GM21423 (cell line): ENCODE measurements at regions not wholly inside any gene's neighbourhood (a gene's known extent, or its start where the extent isn't known, plus 50 kb on each side); places are given as distances from the start of the nearest gene placed in this dataset.

Source experiments
- ATAC-seq: cut with Tn5 transposase; IDR thresholded peaks from one replicate; pipeline ENCODE4 v1.9.1; 2021; ENCODE audit warnings: mild to moderate bottlenecking, moderate library complexity; ENCODE audit not compliant: unreplicated experiment

DNA sequence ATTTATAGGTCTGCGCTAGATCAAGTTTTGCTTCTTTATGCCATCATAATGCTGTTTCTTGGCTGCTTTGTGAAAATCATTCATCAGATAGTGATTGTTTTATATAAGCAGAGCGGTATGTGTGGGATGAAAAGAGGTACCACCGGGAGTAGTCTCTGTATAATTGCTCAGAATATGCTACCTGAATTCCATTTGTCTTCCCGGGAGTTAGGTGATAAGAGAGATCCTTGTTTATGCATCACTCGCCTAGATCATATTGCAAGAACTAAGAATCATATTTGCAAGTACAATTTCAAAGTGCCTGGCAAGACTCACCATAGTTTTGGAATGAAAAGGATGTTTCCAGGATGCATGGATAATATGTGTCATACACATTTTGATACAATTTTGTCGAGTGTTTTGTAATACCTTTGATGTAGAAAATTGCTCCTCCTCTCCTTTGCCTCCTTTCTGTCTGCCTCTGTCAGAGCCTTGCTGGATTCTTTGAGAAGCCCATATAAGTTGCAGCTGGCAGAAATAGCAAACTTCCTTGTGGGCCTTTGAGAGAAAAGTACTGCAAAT lies 1306.0 kb upstream of the SLC10A2 start:
- ATAC-seq: no peak

DNA sequence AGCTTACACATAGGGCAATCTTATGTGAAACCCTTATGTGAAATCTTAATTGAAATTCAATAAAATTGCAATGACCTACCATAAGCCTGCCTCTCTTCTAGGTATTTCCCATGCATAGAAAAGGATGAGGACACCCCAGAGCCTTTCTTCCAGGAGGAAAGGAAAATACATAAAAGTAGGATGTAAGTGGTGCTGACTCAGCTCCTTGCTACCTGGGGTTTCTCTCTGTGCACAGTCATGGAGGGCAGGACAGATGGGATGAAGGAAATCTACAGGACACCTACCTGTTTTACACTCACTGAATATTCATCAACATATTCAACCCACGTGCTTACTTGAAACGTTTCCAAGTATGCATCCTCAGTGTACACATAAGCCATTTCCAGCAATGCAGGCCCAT lies 1299.2 kb upstream of the SLC10A2 start:
- ATAC-seq: no peak

DNA sequence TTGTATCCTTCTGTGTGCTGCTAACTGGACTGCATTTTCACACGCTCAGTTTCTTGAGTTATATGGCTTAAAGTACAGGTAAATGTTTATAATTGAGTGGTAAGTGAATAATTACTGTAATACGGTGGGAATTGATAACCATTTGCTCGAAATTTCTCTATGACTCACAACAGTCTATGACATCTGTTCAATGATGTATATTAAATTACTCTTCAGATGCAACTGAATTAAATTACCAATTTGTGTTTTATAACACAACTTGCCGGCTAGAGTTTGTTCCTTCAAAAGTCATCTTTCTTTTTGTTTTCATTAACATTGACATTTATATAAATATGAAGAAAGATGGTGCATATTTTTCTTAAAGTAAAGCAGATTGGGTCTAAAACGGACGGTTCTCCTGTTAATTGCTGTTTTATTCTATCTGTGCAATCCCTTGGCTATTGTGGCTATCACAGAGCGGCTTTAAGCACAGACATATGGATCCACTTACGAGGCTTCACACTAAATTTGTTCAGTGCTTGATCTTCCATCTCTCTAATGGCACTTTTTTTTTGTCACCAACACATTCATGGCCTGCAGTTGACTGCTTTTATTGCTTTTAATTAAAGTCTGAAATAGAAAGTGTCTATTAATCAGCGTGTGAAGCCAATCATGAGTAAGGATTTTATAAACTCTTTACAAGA lies 1291.6 kb upstream of the SLC10A2 start:
- no peak for ATAC-seq

DNA sequence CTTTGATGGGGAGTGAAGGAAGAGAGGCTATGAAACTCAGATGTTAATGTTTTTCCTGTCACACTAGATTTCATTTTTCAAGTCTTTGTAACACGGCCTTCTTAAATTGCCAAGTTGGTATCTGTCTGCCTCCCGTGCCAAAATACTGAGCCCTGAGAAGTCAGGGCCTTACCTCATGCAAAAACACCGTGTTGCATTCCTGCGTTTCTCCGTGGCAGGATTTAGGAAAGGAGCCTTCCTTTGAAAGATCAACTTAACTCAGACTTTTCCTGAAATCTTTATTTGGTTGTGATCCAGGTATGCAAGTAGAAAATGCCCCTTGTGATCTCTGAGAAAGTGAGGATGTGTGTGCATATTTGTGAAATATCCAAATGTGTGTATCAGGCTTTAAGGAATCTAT lies 1291.0 kb upstream of the SLC10A2 start:
- ATAC-seq: no peak

DNA sequence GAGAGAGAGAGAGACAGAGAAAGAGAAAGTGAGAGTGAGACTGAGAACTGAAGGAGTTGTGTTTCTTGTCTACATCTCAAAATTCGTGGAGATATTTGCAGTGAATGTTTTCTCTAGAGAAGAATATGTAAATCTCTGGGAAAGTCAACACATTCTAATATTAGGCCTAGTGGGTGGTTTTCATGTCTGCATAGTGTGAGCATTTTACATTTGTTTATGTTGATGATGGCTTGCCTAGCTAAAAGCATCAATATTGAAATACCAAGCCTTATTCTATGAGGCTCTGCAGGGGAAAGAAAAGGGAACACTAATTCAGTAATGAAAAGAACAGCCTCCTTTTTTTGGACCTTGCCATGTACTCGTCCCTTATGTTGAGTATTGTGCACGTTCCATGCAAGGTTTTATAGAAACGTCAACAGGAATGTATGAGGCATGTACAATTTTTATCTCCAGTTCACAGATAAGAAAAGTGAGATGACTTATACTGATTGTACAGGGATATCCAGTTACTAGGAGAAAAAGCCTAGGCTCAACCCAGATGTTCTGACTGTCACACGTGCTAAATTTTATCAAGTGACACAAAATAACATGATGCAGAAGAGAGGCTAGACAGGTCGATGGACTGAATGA lies 1288.9 kb upstream of the SLC10A2 start:
- no peak for ATAC-seq

DNA sequence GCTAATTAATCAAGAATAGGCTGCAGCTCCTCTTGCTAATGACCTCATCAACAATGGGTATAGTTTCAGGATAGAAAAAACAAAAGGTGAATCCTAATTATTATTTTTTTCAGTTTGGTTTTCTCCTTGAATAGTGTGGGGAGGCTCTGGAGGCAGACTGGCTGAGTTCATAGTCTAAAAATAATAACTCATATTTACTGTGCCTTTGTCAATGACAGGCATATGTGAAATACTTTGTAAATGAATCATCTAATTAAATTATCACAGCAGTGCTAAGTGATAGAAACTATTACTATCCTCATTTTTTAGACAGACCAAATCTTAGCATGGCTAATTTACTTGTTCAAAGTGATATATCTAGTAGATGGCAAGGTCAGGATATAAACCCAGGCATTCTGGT lies 1261.0 kb upstream of the SLC10A2 start:
- no peak for ATAC-seq

DNA sequence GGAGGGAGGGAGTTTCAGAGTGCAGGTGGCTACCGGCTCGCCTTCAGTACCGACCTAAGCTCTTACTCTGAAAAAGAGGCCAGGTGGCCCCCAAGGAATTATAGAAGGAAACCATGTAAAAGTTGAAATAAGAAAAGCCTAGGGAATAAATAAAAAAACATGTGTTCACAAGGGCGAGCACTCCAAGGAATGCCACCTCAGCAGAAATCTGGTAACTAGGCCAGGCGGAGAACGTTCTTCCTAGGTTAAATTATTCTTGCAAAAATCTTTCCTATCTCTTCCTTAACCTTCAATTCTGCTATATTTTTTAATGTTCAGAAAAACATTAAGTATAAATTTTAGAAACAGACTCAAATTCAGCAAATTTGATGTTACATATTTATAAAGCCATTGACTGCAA lies 1260.3 kb upstream of the SLC10A2 start:
- no peak for ATAC-seq

DNA sequence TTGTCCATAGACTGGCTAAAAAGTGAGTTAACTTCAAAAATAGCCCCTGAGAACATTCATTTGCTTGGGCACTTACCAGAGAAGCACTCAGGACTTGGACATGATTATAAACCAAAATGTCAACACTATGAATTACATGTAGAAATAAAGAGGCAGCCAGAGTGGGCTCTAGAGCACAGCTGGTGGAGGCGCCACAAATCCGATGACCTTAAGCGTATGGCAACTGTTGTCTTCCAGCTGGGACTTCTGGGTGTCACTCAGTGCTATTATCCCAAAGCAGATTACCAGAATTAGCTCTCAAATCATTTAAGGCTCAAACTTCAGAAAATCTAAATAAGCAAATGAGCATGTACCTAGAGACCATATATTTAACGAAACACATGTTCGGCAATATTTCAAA lies 1255.5 kb upstream of the SLC10A2 start:
- ATAC-seq: no peak

DNA sequence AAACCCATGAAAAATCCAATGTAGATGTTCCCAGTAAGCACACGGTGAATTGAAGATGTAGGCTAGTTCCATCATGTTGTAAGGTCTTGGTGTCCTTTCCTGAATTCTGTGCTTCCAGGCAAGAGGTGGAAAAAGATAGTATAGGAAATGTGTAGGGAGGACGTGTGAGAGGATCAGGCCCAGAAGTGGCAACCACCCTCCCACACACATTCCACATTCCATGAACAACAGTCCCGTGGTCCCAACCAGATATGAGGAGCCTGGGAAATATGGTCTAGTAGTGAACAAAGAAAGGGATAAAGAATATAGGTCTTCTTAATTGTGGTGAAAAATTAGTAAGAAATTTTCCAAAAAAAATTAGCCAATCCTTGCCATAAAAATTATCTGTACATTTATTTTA lies 1254.2 kb upstream of the SLC10A2 start:
- ATAC-seq: no peak

DNA sequence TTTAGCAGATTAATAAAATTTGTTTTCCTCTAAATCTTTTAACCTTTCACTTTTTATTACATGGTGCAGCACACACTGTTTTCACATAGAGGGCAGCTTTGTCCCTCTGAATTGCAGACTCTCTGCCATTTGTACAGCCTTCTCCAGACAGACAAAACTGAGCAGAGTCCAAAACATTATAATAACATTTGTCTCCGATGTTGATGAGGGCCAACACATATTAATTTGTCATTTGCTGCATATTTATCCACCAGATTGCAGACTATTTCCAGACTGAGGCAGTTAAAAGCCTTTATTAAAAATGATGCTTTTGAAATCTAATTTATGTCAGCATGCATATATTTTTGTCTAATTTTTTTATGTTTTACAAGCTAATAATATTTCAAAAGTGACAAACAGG lies 1251.9 kb upstream of the SLC10A2 start:
- ATAC-seq: no peak

DNA sequence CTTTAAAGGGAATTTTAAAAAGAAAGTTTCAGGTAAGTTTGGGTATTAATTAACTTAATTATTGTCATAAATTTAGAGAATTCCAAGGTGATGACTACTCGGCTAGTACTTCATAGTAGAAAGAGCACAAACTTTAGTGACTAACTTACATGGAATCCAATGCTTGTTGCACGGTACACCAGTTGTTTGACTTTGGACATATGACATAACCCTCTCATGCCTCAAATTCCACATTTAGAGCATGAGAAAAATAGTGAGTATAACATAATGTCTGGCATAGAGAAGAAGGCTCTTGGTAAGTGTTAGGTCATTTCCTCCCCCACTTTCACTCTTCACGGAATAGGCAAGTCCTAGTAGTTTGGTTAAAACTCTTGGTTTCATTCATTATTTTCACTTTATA lies 1249.4 kb upstream of the SLC10A2 start:
- no peak for ATAC-seq

DNA sequence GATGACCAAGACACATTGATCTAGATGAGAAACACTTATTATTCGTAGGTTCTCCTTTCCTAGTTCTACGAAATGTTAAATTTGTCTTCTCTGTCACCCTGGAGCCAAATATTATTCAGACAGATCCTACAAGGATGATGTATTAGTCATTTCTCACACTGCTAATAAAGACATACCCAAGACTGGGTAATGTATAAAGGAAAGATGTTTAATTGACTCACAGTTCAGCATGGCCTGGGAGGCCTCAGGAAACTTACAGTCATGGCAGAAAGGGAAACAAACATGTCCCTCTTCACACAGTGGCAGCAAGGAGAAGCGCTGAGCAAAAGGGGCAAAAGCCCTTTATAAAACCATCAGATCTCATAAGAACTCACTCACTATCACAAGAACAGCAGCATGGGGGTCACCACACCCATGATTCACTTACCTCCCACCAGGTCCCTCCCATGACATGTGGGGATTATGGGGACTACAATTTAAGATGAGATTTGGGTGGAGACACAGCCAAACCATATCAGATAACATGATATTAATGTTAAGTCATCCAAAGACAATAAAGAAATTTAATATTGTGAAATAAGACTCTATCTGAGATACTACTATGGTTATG lies 1248.8 kb upstream of the SLC10A2 start:
- no peak for ATAC-seq

DNA sequence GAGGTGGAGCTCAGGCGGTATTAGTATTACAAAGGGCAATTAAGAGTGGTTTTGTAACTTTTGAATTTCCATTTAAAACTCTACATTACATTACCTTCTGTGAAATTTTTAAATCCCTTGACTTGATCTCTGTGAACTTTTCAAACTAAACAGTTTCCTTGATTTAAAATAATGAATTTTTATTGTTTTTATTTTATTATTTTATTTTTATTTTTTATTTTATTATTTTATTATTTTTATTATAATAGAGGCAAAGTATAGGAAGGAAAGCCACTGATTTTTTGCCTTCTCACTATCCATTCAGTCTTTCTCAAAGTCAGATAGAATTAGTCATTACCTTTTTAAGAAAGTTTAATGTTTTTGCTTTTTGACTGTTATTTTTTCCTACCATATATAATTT lies 1248.1 kb upstream of the SLC10A2 start:
- no peak for ATAC-seq

DNA sequence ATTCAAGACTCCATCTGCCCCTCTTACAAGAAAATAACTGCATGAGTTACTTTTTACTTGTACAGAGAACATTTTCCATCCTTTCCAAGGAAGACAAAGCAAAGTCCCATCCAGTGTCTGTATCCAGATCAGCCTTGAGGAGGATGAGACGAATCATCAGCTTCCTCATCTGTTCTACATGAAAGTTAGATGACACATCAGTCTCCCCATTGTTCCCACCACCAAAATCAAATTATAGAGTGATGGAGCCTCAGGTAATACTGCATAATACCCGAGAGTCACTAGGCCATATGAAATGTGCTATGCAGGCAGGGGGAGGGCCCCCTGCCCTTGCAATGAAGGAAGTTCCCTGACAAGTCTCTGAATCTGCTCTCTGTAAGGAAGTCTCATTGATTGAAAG lies 1244.6 kb upstream of the SLC10A2 start:
- no peak for ATAC-seq

DNA sequence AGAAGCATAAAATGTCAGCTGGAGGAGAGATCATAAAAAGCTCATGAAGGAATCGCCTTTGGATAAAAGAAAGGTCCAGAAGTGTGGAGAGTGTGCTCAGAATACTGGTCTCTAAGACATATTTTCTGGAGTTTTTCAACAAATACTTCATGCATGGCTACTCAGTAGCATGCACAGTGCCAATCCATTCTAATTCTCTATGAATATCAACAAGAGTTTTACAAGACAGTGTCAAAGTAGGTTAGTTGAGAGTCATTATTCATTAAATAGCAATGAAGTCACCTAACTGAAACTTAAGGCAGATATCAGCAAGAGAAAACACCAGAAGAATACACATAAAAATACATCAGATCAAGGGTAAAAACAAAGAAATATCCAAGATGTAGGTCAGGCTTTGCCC lies 1243.2 kb upstream of the SLC10A2 start:
- no peak for ATAC-seq

DNA sequence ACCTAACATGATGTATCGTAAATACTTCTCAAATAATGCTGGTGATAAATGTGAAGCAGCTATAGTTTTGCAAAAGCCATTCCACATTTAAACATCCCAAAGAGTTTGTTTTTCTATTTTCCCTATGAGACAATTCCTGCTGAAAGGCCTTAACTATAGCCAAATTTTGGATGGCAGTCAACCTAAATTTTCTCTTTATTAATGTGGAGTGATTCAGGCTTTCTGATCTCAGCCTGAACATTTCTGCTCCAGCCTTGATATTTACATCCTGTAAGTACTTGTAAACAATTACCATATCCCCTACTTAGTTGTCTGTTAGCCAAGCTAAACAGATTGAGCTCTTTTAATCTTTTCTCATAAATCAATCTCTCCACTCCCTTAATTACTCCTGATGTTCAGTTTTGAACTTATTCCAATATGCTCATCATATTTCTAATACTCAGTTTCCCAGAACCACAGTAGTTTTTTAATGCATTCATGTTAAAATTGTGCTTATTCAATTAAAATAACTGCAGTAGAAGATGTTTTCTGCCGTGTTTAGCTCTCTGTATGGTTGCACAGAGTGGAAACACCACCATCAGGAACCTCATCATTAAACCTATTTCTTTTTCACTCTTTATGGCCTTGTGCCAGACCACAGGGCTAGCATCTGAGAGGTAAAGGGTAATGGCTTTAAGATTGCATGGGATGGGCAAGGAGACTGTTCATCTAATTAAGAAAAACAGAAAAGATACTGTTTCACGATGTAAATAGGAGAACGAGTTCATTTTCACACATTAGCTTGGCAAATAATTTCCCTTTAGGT lies 1235.2 kb upstream of the SLC10A2 start:
- ATAC-seq: no peak

DNA sequence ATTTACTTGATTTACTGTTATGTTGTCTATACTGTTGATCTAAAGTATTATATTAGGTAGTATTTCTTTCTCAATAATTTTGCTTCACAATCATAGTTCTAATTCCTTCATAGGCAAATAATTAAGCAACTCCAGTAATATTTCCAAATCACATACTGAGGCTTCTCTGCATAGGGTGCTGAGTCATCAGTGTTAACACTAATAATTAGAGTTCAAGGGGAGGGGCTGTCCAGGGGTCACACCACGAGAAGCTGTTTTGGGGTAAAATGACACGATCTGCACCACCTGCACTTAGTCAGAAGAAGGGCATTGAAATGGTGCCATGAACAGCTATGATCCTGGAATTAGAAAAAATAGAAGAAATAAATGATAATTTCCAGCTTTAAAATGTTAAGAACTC lies 1230.9 kb upstream of the SLC10A2 start:
- no peak for ATAC-seq

DNA sequence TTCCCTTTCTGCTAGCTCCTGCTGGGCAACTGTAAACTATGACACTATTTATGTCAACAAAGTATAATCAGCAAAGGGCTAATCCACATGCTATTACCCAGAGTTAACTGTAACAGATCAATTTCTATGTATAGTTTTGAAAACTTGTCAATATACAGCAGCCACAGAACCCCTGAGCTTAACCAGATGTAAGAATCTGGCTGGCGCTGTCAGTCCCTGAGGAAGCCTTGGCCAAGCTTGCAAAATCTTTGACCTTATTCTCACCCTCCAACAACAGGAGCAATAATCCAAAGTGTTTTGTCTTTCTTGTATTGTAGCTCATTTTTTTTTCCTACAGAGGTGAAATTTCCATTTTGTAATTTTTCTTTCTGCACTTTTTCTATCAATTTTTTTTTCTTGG lies 1230.1 kb upstream of the SLC10A2 start:
- ATAC-seq: no peak

DNA sequence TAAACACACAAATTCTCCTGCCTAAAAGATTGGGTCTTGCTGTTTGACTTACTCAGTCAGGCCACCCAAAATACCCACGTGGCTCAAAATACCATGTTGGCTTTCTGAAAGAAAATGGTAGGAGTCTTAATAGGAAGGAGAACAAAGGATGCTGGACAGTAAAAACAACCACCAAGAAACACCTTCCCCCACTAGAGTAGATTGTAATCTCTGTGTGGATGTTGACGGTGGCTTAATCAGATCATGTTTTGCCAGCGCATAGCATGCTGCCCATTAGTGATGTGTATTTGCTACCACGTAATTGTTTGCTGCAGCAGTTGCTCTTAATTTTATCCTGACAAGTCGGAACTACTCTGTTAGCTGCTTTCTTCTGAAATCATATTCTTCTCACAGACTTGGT lies 1229.3 kb upstream of the SLC10A2 start:
- no peak for ATAC-seq

DNA sequence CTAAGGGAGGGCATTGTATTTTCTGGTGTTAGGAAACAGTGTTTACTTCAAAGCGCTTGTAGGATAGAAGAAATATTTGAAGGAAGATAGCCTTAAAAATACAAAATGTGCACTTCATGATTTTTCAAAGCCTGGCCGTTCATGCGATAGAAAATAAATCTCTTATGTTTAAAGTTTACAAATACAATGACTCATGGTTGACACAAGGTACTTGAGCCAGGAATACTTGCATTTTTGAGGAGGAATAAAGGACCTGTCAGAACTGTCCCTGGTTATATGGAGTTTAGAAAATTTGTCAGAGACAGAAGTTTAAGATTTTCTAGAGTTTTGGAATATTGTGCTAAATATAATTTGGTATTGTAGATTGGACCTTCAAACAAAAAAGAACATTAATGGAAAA lies 1223.2 kb upstream of the SLC10A2 start:
- ATAC-seq: no peak

DNA sequence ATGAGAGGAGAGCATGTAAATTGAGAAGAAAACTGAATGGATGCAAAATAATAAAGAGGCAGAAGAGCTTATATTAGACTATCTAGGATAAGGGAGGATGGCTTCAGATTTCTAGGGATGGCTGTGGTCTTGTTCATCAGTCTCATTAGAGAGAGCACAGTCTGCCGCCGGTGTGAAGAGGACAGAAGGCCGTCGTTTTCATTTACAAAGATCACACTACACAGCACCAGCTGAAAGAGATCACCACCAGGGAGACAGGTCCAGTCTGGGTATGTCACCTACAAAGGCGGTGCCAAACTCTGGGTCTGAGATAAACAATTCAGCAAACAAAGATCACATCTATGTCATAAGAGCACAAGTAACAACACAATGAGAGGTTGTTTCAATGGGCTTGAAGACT lies 1222.3 kb upstream of the SLC10A2 start:
- ATAC-seq: no peak
